H9 (cell line): ENCODE measurements at regions not wholly inside any gene's neighbourhood (a gene's known extent, or its start where the extent isn't known, plus 50 kb on each side); places are given as distances from the start of the nearest gene placed in this dataset.

Experiments
- DNase-seq: peaks from one replicate; pipeline ENCODE4 v3.0.0-alpha.2; 2017
- H2AFZ ChIP-seq: one replicate; pipeline ENCODE4 v1.6.1; 2013; ENCODE audit warnings: mild to moderate bottlenecking, low read length, control low read depth, moderate library complexity
- H2AK5ac ChIP-seq: 2 replicates; pipeline ENCODE4 v1.6.1; 2013; ENCODE audit warnings: low read length, control low read depth, mixed read lengths; ENCODE audit not compliant: insufficient read length
- H2BK120ac ChIP-seq: one replicate; pipeline ENCODE4 v1.6.1; 2013; ENCODE audit warnings: low read depth, mild to moderate bottlenecking, low read length, control low read depth, inconsistent platforms; ENCODE audit not compliant: poor library complexity, severe bottlenecking
- H2BK12ac ChIP-seq: 2 replicates; pipeline ENCODE4 v1.6.1; 2013; ENCODE audit warnings: low read length, control low read depth, mixed read lengths, low read depth; ENCODE audit not compliant: insufficient read length
- H2BK15ac ChIP-seq: 2 replicates; pipeline ENCODE4 v1.6.1; 2013; ENCODE audit warnings: low read depth, low read length, control low read depth
- H2BK20ac ChIP-seq: one replicate; pipeline ENCODE4 v1.6.1; 2013; ENCODE audit warnings: low read depth, mild to moderate bottlenecking, low read length, control low read depth, inconsistent platforms; ENCODE audit not compliant: poor library complexity, severe bottlenecking
- H2BK5ac ChIP-seq: 2 replicates; pipeline ENCODE4 v1.6.1; 2013; ENCODE audit warnings: low read length, control low read depth, mixed read lengths; ENCODE audit not compliant: insufficient read length
- H3K14ac ChIP-seq: 2 replicates; pipeline ENCODE4 v1.6.1; 2013; ENCODE audit warnings: low read length, control low read depth; ENCODE audit not compliant: insufficient read depth
- H3K18ac ChIP-seq: 2 replicates; pipeline ENCODE4 v1.6.1; 2013; ENCODE audit warnings: low read depth, mild to moderate bottlenecking, mixed read lengths, low read length, control low read depth; ENCODE audit not compliant: insufficient read length
- H3K23ac ChIP-seq: 2 replicates; pipeline ENCODE4 v1.6.1; 2013; ENCODE audit warnings: low read length, control low read depth, mixed read lengths, low read depth; ENCODE audit not compliant: insufficient read length
- H3K23me2 ChIP-seq: 2 replicates; pipeline ENCODE4 v1.6.1; 2013; ENCODE audit warnings: low read depth, mild to moderate bottlenecking, mixed read lengths, low read length, control low read depth; ENCODE audit not compliant: insufficient read length, poor library complexity, severe bottlenecking
- H3K27ac ChIP-seq: 2 replicates; pipeline ENCODE4 v1.5.1; 2013; ENCODE audit warnings: low read length, control low read depth, mixed read lengths, low read depth; ENCODE audit not compliant: insufficient read length
- H3K27me3 ChIP-seq: 2 replicates; pipeline ENCODE4 v1.6.1; 2013; ENCODE audit warnings: low read length, control low read depth, inconsistent platforms; ENCODE audit not compliant: insufficient read depth
- H3K4ac ChIP-seq: 2 replicates; pipeline ENCODE4 v1.6.1; 2013; ENCODE audit warnings: low read depth, mild to moderate bottlenecking, control low read depth, inconsistent platforms, low read length, moderate library complexity
- H3K4me1 ChIP-seq: 2 replicates; pipeline ENCODE4 v1.6.1; 2013; ENCODE audit warnings: low read length, control low read depth, inconsistent platforms; ENCODE audit not compliant: insufficient read depth
- H3K4me2 ChIP-seq: 2 replicates; pipeline ENCODE4 v1.6.1; 2013; ENCODE audit warnings: low read length, control low read depth, mixed read lengths; ENCODE audit not compliant: insufficient read length, insufficient read depth
- H3K56ac ChIP-seq: 2 replicates; pipeline ENCODE4 v1.6.1; 2013; ENCODE audit warnings: low read depth, mild to moderate bottlenecking, mixed read lengths, low read length, control low read depth; ENCODE audit not compliant: insufficient read length
- H3K79me1 ChIP-seq: 2 replicates; pipeline ENCODE4 v1.6.1; 2013; ENCODE audit warnings: low read depth, mild to moderate bottlenecking, moderate library complexity, low read length, control low read depth, inconsistent platforms; ENCODE audit not compliant: insufficient read depth, poor library complexity, severe bottlenecking
- H3K79me2 ChIP-seq: 2 replicates; pipeline ENCODE4 v1.6.1; 2013; ENCODE audit warnings: low read length, control low read depth, inconsistent platforms; ENCODE audit not compliant: insufficient read depth
- H3K9ac ChIP-seq: 2 replicates; pipeline ENCODE4 v1.6.1; 2013; ENCODE audit warnings: low read length, control low read depth, mixed read lengths; ENCODE audit not compliant: insufficient read length; ENCODE audit errors: extremely low read depth
- H3K9me3 ChIP-seq: one replicate; pipeline ENCODE4 v1.6.1; 2013; ENCODE audit warnings: low read depth, low read length, inconsistent platforms; ENCODE audit not compliant: control insufficient read depth
- H3T11ph ChIP-seq: one replicate; pipeline ENCODE4 v1.6.1; 2013; ENCODE audit warnings: mild to moderate bottlenecking, low read length, control low read depth, inconsistent platforms
- H4K20me1 ChIP-seq: one replicate; pipeline ENCODE4 v1.6.1; 2013; ENCODE audit not compliant: control insufficient read depth, insufficient read length, insufficient read depth
- H4K5ac ChIP-seq: 2 replicates; pipeline ENCODE4 v1.6.1; 2013; ENCODE audit warnings: low read depth, mild to moderate bottlenecking, mixed read lengths, low read length, control low read depth; ENCODE audit not compliant: insufficient read length
- H4K8ac ChIP-seq: replicated peaks from 2 replicates; pipeline ENCODE4 v1.6.1; 2013; ENCODE audit warnings: low read length, control low read depth, mixed read lengths, low read depth; ENCODE audit not compliant: insufficient read length
- H4K91ac ChIP-seq: 2 replicates; pipeline ENCODE4 v1.6.1; 2013; ENCODE audit warnings: low read depth, mild to moderate bottlenecking, moderate library complexity, mixed read lengths, low read length, control low read depth; ENCODE audit not compliant: insufficient read length
- H3K27ac Mint-ChIP-seq, 3 experiments: 2 replicates in 2 of 3; 3 replicates in 1 of 3; pipeline ENCODE4 v1.8.0; 2020 to 2021; ENCODE audit warnings: mixed read lengths in 3 of 3, mild to moderate bottlenecking in 1 of 3, moderate library complexity in 1 of 3
- H3K27me3 Mint-ChIP-seq: 2 replicates; pipeline ENCODE4 v1.8.0; 2021; ENCODE audit warnings: low read depth, mild to moderate bottlenecking, moderate library complexity, mixed read lengths
- H3K36me3 Mint-ChIP-seq, 3 experiments: 2 replicates in 2 of 3; 3 replicates in 1 of 3; pipeline ENCODE4 v1.8.0; 2020 to 2021; ENCODE audit warnings: low read depth in 3 of 3, mixed read lengths in 3 of 3; ENCODE audit not compliant: insufficient read depth in 1 of 3
- H3K4me1 Mint-ChIP-seq, 2 experiments: 2 replicates each; pipeline ENCODE4 v1.8.0; 2020; ENCODE audit warnings: mixed read lengths in 2 of 2
- H3K4me3 Mint-ChIP-seq, 2 experiments: 2 replicates in 1 of 2; 3 replicates in 1 of 2; pipeline ENCODE4 v1.8.0; 2020 to 2021; ENCODE audit warnings: mild to moderate bottlenecking in 2 of 2, mixed read lengths in 2 of 2, moderate library complexity in 1 of 2
- H3K9me3 Mint-ChIP-seq, 2 experiments: 2 replicates in 1 of 2; 3 replicates in 1 of 2; pipeline ENCODE4 v1.8.0; 2020; ENCODE audit warnings: mild to moderate bottlenecking in 2 of 2, mixed read lengths in 2 of 2, moderate library complexity in 1 of 2
- WGBS: extraction: QIAGEN DNeasy Blood & Tissue Kit; methylation state at CpG from one replicate; pipeline ENCODE4 v1.1.7; 2013; ENCODE audit warnings: missing lambda C conversion rate, low lambda C conversion rate, mixed read lengths; ENCODE audit not compliant: insufficient read length; ENCODE audit errors: extremely low coverage; 5-methylcytosine and 5-hydroxymethylcytosine counted together
- TF ChIP-seq, protein P1 (sequence below): fragments of 200-600 bp; sonication (generic); conservative IDR thresholded peaks from 3 replicates; pipeline ENCODE4 v1.8.0; 2021; ENCODE audit warnings: antibody characterized with exemption, mild to moderate bottlenecking

GRCh38 chr9:78778861-78779374, 482.0 kb downstream of the PSAT1 start:
- Histone ChIP-seq H2AK5ac (no peak overlapping the region), H3K4me2 (no peak overlapping the region), H3K23me2 (no peaks in the 10 kb centered on the region), H3K79me2 (no peaks in the 10 kb centered on the region), H3K14ac (no peak overlapping the region), H2BK20ac (no peak overlapping the region), H3K56ac (no peak overlapping the region), H2BK15ac (no peak overlapping the region), H3T11ph (no peak overlapping the region), H3K18ac (no peak overlapping the region), H3K4ac (no peak overlapping the region), H3K79me1 (no peaks in the 10 kb centered on the region), H4K5ac (no peak overlapping the region), H3K9me3 (no peaks in the 10 kb centered on the region), H4K20me1 (no peaks in the 10 kb centered on the region), H3K23ac (no peak overlapping the region), H2BK5ac (no peak overlapping the region), H2AFZ (no peak overlapping the region), H4K91ac (no peak overlapping the region), H2BK120ac (no peak overlapping the region), H4K8ac (no peak overlapping the region), H3K27me3 (no peaks in the 10 kb centered on the region), H3K27ac (no peak overlapping the region), H3K9ac (no peak overlapping the region), H3K4me1 (peaks cover 8% of the 10 kb centered on the region), H2BK12ac (no peak overlapping the region)
- WGBS, result no CpG with 5 or more reads among the region's 4 CpGs
- Mint-ChIP-seq H3K4me1 (peaks cover 19 to 27% of the 10 kb centered on the region in 2 experiments), H3K9me3 (no peaks in the 10 kb centered on the region), H3K27ac (no peak overlapping the region), H3K36me3 (no peaks in the 10 kb centered on the region), H3K27me3 (no peaks in the 10 kb centered on the region; the same call in 1 of the 2 replicates), H3K4me3 (no peak overlapping the region)
- DNase-seq, result no peak
- TF ChIP-seq, protein P1, sequence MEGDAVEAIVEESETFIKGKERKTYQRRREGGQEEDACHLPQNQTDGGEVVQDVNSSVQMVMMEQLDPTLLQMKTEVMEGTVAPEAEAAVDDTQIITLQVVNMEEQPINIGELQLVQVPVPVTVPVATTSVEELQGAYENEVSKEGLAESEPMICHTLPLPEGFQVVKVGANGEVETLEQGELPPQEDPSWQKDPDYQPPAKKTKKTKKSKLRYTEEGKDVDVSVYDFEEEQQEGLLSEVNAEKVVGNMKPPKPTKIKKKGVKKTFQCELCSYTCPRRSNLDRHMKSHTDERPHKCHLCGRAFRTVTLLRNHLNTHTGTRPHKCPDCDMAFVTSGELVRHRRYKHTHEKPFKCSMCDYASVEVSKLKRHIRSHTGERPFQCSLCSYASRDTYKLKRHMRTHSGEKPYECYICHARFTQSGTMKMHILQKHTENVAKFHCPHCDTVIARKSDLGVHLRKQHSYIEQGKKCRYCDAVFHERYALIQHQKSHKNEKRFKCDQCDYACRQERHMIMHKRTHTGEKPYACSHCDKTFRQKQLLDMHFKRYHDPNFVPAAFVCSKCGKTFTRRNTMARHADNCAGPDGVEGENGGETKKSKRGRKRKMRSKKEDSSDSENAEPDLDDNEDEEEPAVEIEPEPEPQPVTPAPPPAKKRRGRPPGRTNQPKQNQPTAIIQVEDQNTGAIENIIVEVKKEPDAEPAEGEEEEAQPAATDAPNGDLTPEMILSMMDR, result no peak
